Stimulated activated CD8-positive, alpha-beta memory T cell treated with anti-CD3 and anti-CD28 coated beads, Interleukin-12 subunit alpha, Interleukin-12 subunit beta, amount 100 ng/mL, for 24 hours (primary cell): ENCODE measurements at regions not wholly inside any gene's neighbourhood (a gene's known extent, or its start where the extent isn't known, plus 50 kb on each side); places are given as distances from the start of the nearest gene placed in this dataset.
"Not testable (repeated sequence)": the region's sequence is repeated elsewhere in the genome, so short reads cannot be mapped to it uniquely, and the experiment has no call there.

Experiments
- DNase-seq: peaks from one replicate; pipeline ENCODE4 v3.0.0-alpha.2; 2020; ENCODE audit errors: extremely low read depth

DNA sequence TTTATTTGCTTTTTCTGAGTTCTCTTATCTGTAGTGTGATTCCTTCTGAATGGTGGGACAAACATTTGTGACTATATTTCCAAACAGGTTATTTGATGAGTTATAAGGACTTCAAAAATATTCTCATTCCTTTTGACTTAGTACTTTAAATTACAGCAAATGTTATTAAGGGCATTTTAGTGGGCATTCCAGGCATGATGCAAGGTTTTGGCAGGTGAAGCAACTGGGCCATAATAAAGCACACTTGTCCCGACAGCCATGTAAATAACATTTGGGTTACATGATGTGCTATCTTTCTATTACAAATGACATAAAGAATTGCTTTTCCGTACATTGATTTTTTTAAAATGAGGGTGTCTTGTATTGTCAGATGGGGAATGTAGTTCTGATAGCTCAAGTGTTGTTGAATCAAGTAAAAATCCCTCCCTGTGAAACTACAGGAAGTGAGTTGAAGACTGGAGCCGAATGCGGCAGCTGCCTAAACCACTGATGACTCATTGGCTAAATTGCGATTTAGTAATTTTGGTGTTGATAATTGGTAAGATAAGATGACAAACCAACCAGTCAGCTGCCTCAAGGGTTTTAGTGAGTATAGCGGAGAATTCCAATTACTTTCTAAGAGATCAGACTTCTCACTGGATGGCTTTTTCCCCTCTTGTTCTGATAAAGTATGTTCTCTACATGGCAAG lies 231.3 kb upstream of the NPY start:
- no peak for DNase-seq

DNA sequence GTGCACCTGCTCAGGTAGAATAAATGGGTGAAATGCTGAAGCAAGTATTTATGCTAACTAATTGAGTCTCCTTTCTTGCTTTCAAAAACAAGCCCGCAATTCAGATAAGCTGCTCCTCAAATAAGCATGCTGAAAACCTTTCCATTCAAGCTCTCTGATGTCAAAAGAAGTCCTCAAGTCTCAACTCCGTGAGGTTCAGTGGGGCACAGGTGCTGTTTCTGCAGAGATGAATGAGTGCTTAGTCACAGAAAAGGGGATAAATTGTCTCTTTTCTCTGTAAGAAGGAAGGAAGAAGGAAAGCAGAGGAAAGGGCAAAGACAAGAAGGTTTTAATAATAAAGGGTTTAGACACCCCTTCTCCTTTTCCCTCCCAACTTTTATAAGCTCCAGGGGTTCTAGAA lies 229.8 kb upstream of the NPY start:
- no peak for DNase-seq

DNA sequence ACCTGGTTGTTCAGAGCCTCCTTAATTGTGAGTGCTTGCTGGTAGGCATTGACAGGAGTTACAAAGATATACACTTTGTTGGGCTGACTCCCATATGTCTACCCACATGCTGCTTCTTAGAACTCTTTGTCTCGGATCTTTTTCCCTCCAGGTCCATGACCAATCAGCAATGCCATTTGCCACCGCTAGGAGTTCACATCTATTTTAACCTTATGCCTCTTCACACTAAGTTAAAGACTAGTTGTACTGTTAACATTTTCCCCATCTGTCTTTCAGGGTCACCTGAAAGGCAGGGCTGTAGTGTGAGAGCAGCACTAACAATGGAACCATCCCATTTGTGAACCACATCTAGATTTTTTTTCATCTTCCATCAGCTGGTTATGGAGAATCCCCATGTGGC lies 226.7 kb upstream of the NPY start:
- DNase-seq: no peak

DNA sequence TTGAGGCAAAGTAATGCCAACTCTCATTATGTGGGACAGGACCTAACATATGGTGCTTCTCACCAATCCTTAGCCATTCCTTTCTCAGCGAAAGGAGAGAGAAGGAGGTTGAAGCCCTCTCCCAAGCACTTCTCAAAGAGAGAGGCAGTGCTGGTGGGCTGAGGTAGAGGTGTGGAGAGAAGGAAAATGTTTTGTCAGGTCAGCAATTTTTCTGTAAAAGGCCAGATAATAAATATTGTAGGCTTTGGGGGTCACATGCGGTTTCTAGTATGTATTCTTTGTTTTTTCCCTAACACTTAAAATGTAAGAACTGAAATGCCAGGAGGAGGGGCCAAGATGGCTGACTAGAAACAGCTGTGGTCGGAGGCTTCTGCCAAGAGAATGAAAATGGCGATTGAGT lies 225.0 kb upstream of the NPY start:
- DNase-seq: no peak

DNA sequence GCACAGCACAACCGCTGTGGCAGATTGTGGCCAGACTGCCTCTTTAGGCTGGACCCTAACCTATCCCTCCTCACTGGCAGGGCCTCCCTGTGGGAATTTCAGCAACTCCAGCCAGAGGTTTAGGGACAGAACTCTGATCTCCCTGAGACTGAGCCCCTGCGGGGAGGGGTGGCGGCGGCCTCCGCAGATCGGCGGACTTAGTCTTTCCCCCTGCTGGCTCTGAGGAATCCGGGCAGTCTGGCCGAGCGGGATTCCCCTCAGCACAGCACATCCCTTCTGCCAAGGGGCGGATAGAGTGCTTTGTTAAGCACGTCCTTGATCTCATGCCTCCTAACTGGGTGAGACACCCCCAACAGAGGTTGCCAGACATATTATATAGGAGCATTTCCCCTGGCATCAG lies 224.2 kb upstream of the NPY start:
- DNase-seq: no peak

DNA sequence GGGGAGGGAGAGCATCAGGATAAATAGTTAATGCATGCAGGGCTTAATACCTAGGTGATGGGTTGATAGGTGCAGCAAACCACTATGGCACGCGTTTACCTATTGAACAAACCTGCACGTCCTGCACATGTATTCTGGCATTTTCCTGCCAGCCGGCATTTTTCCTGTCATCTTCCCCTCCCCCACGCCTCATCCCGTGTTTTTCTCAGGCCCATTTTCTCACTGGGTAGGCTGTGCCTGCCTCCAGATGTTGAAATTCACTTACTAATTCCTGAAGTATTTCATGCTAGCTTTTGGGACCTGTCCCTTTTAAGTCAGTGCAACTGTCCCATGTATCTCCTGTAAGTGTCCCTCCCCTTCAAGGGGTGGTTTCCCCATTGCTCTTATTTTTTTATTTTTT lies 220.3 kb upstream of the NPY start:
- DNase-seq: no peak

DNA sequence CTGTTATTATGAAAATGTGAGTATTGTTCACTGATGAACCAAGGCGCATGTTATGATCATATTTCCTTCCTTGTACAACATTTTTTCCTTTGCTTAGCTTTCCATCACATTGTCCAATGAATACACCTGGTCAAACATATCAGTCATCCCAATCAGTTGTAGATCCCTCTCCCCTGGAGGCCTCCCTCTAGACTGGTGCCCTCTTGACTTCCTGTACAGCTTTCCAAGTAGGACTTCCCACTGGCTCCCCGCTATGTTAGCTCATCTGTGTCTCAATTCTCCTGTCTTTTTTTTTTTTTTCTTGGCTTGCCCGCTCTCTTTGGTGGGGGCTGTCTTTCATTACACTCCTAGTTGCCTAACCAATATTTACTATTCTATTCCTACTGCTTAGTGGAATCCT lies 214.2 kb upstream of the NPY start:
- DNase-seq: no peak

DNA sequence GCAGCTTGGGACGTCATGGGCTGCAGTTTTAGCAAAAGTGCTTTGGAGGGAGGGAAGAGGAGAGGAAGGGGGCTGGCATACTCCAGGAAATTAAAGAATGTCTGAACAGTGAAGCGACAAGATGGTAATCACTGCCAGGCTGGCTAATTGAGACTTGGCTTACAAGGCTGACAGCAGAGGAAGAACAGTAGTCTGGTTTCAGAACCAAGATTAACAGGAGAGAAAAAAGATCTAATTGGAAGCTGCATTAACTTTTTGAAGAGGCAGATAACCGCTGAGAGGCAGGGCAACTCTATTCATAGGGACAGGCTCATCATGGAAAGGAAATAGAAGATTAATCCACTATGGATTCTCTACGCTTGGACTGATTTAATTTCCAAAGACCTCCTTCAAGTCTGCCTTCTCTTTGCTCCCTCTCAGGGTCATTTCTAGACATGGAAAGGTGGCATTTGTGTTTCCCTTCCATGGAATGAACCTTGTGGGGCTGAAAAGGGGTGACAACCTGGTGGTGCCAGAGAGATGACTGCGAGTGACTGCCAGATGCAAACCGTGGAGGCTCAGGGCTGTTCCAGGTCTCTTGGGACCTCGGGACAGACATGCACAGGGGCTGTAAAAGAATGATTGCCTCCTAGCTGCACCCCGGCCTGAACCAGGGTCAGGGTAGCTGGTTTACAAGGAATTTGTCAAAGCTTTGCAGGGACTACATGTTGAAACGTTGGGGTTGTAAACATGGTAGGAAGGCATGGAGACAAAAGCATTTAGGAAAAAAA lies 210.2 kb upstream of the NPY start:
- no peak for DNase-seq

DNA sequence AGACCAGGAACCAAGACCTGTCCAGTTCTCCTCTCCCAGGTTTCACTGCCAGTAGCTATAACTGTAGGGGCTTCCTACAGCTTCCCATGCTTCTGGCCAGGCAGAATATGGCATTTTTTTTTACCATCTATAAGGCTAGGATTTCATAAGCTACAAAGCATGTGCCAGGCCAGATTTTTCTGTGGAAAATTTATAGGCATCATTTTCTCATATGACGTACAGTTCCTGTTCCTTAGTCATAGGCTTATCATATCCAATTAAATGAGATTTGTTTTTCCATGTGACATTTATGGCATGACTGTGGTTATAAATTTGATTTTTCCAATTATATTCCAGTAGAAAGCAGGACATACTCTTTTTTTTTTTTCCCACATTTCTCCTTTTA lies 208.6 kb upstream of the NPY start:
- no peak for DNase-seq

DNA sequence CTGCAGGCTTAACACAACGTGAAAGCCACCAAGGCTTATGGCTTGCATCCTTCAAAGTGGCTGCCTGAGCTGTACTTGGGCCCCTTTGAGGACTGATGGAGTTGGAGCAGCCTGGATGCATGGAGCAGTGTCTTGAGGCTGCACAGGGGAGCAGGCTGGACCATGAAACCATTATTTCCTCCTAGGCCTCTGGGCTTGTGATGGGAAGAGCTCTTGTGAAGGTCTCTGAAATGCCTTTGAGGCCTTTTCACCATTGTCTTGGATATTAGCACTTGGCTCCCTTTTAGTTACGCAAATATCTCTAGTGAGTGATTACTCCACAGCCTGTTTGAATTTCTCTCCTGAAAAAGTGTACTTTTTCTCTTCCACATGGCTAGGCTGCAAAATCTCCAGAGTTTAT lies 201.2 kb upstream of the NPY start:
- DNase-seq: no peak

DNA sequence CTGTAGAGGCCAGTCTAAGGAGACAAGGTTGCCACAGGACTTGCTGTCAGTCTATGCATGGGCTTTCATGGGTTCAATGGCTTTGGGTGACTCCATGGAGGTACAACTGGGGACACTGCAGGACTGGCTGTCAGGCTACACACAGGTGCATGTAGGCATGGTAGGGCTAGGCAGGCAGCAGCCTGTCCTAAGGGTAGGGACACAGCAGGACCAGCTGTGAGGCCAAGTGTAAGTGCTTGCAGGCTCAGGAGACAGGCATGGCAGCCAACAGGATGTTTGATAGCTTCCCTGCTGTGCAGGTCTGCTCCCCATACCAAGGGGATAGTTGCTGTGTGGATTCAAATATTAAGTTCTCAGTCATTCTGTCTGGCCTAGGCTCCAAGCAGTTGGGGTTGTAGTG lies 181.0 kb upstream of the NPY start:
- DNase-seq: no peak

DNA sequence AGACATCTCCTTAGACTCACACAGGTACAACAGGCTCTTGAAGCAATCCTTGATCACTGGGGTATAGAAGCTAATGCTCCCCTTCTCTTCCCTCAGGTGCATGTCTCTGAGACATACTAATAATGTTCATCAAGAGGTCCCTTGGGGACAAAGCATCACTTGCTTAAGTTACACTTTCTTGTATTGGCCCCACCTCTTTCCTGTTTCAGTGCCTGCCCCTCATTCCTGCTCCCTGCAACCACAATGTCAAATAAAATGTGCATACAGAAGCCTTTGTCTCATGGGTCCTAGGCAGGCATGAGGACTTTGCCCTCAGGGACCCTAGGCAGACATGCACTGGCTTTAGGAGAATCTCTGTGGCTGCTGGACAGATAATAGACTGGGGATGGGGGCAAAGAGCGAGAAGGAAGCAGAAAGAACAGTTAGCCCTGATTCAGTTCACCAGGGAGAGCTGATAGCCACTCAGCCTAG lies 175.0 kb upstream of the NPY start:
- no peak for DNase-seq

DNA sequence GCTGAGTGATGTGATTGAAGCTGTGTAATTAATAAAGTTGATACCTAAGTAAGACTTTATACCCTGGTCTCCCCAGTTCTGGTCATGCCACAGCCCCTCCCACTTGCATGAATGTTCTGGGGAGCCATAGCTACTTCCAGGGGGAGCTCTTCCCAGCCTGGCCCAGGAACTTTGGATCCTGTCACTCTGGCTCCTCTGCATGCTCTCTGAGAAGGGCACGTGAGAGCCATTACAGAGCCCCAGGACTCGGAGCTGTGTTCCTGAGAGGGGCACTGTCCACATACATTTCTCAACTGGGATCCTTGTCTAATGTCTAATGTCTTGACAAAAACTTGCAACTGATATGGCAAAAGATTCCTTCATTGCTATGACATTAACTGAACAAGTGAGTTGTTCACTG lies 173.9 kb upstream of the NPY start:
- no peak for DNase-seq

DNA sequence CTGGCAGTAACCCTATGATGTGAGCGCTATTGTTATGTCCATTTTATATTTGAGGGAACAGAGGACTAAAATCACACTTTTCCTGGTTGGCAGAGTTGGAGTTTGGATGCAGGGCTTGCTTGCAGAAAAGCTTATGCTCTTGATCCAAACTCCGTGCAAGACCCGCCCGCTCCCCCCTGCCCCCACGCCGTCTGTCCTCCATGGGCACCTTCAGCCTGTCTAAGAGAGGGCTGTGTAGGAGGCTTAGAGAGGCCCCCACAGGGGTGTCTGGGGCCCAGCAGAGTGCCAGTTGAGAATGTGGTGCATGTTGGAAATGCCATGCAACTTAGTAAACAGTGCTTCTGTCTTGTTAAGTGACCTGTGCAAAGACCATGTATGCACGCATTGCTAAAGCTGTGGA lies 170.5 kb upstream of the NPY start:
- no peak for DNase-seq

DNA sequence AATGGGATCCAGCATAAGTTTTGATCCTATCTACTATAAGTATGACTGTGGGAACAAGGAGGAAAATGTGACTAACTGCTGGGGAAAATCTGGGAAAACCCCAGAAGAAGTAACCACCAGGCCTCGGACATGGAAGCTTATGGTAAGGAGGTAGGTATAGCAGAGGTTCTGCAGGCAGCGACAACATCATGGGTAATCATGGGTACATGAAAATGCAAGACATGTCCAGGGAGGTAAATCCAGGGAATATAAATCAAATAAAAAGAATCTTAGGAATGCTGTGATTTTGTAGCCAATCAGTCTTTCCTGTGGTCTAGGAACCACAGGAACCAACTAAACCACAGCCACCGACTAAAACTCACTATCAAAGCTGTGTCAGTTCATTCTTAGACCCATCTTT lies 168.3 kb upstream of the NPY start:
- DNase-seq: no peak

DNA sequence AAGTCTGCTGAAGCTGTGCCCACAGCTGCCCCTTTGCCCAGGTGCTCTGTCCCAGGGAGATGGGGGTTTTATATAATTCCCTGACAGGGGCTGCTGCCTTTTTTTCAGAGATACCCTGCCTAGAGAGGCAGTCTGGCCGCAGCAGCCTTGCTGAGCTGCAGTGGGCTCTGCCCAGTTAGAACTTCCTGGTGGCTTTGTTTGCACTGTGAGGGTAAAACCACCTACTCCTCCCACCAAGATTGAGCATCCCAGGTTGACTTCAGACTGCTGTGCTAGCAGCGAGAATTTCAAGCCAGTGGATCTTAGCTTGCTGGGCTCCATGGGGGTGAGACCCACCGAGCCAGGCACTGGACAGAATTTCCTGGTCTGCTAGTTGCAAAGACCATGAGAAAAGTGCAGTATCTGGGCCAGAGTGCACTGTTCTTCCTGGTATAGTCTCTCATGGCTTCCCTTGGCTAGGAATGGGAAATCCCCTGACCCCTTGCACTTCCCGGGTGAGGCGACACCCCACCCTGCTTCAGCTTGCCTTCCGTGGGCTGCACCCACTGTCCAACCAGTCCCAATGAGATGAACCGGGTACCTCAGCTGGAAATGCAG lies 166.0 kb upstream of the NPY start:
- not testable (repeated sequence) for DNase-seq

DNA sequence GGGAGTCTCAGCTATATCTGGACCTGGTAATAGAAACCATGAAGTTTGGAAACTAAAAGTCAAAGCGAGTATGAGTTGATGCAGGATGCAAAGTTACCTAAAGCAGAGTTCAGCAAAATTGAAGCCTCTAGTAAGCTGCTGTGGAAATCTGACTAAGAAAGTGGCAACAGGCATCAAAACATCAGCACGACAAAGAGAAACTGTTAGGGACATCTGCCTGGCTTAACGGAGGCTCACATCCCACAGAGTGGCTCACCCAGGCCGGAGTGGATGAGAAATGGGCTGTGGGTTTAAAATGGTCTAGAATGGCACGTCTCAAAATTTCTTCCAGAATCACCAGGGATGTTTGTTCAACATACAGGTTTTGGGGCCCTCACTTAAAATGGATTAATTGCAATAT lies 164.1 kb upstream of the NPY start:
- DNase-seq: no peak

DNA sequence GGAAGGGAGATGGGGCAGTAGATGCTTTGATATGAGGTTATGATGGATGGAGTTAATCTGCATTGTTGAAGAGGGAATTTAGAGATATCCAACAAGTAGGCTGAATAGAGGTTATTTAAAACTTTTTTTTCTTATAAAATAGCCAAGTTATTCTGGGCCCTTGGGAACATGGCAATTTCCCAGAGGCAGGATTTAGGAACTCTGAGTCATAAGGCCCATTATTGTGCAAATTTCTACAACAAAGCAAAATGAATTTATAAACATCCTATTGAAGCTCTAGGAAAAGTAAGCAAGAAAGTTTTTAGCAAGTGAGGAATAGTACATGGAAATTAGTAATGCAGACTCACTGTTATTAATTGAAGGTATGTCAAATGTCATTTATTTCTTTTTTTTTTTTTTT lies 160.9 kb upstream of the NPY start:
- no peak for DNase-seq

DNA sequence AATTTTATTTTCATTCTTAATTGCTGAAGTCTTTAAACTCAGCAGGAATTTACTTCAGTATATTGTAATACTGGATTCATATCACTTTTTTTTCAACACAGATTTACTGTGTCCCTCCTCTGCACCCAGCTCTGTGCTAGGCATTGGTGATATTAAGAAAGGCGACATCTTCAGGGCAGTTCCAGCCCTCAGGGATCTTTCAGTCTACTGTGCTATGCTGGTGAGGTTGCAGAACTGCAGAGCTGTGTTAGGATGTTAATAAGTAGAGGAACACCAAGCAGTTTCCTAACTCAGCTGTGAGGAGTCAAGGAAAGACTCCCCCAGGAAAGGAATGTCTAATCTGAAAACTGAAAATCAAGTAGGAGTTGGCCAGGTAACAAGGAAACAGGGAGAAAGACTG lies 158.2 kb upstream of the NPY start:
- DNase-seq: no peak

DNA sequence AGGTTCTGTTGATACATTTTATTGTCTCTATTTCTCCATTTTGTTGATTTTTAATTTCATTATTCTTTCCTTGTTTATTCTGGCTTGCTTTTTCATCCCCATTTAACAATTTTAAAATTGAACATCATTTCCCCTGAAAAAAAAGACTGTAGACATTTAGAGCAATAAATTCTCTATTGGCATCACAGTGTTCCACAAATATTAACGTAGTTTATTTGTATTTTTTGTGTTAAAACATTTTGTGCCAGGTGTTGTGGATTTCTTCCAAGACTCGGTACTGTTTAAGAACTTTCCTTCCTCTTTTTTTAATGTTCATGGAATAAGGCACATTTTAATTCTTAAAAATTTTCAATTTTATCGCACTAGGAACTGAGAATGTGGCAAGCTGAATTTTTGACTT lies 156.1 kb upstream of the NPY start:
- no peak for DNase-seq

DNA sequence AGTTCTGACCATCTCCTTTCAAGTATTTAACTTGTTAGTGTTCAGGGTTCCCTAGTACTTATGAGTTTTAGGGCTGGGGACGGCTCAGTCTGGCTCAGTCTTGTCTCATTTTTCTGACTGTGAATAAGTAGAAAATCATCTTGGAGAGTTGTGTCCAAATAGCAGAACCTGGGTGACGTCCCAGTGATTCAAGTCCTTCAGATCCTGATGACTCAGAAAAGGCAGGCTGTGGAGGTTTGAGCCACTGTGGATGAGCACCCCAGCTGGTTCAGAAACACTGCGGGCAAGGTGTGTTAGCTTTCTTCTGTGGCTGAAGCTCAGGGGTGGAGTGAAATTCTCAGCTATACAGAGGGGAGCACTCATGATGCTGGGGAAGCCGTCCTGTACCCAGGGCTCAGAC lies 154.4 kb upstream of the NPY start:
- no peak for DNase-seq

DNA sequence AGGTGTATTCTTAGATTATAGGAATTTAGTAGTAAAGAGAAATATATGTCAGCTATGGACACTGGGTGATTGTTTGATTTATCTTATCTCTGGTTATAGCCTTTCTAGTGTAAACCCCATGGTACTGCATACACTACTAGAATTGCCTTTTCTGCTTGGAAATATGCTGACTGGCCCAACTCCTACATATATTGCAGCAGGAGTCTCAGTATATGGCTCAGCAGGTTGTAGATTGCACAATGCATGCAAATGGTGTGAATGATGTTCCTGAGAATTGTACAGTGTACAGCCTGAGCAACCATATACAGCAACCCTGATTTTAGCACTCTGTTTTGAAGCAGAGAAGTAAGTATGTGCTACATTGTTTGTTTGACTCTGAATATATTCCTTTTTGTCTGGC lies 153.4 kb upstream of the NPY start:
- no peak for DNase-seq

DNA sequence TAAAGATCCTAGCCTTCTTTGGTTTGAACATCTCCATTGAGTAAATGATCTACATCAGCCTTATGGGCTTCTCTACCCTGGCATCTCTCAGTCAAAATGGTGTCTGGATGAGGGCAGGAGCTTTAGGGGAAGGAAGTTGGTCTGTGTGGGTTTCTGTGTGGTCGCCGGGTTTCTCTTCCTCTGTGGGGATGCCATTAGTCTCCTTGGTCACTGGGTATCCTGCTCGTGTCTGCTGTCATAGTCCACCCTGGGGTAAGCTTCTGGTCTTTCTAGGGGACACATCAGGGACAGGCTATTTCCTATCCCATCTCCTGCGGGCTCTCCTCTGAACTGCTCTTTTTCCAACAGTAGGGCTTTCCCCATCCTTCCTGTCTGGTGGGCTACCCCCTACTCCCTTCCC lies 150.3 kb upstream of the NPY start:
- no peak for DNase-seq
